ENCODE measurements at regions not wholly inside any gene's neighbourhood (a gene's known extent, or its start where the extent isn't known, plus 50 kb on each side); places are given as distances from the start of the nearest gene placed in this dataset.

GRCh38 chr2:223238301-223238700 is 186.3 kb downstream of the KCNE4 start:
- BruUV-seq (replicated peaks), result no TSS peak
- intact Hi-C loops (cut with micrococcal nuclease; ENCODE audit: unreplicated experiment), result no loop called here
- FAIRE-seq, result no peak
- H2AFZ ChIP-seq (ENCODE audit: control insufficient read depth, low read depth, low read length), result no peak overlapping the region
- SMC1A ChIA-PET (ENCODE audit: uncharacterized antibody, unreplicated experiment), result interaction anchor here (1.2 kb wide), 1 partner anchor 10 kb away, joined by 3 read pairs; no protein-coding TSS in a partner anchor
- H3K9me3 ChIP-seq (replicated peaks; ENCODE audit: control insufficient read depth, insufficient read depth, low read length), result no peaks in the 10 kb centered on the region
- no peaks in the 10 kb centered on the region for H3K36me3 ChIP-seq (ENCODE audit: control insufficient read depth in 2 of 2, insufficient read depth in 2 of 2, low read length in 1 of 2)
- RAD21 ChIA-PET (ENCODE audit: unreplicated experiment), result no interaction called here
- no peaks in the 10 kb centered on the region for H3K79me2 ChIP-seq (ENCODE audit: control insufficient read depth, insufficient read depth, low read length)
- H3K4me3 ChIP-seq, result no peak overlapping the region
- TF ChIP-seq, protein P1, sequence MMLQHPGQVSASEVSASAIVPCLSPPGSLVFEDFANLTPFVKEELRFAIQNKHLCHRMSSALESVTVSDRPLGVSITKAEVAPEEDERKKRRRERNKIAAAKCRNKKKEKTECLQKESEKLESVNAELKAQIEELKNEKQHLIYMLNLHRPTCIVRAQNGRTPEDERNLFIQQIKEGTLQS (IDR thresholded peaks at IDR 0.05; ENCODE audit: borderline replicate concordance, extremely low read depth, low read depth, low read length), result no peak
- TF ChIP-seq SP1 (IDR thresholded peaks at IDR 0.05; ENCODE audit: low read depth, low read length) (no peak), TCF12 (IDR thresholded peaks at IDR 0.05; ENCODE audit: low read depth, low read length) (no peak), DPF2 (IDR thresholded peaks at IDR 0.05) (no peak), SIX5 (IDR thresholded peaks at IDR 0.05; ENCODE audit: low read depth, low read length, severe bottlenecking) (no peak), CHD2 (IDR thresholded peaks at IDR 0.05; ENCODE audit: borderline replicate concordance, low read depth, low read length) (no peak), RFX5 (IDR thresholded peaks at IDR 0.05; ENCODE audit: low read depth, low read length) (no peak), WRNIP1 (IDR thresholded peaks at IDR 0.05; ENCODE audit: borderline replicate concordance, low read depth, low read length) (no peak), RCOR1 (conservative IDR thresholded peaks at IDR 0.05; ENCODE audit: low read depth, low read length) (no peak), TBL1XR1 (IDR thresholded peaks at IDR 0.05; ENCODE audit: low read depth, low read length) (no peak)
- no peak for ATAC-seq
- H3K4me2 ChIP-seq (ENCODE audit: control insufficient read depth, insufficient read depth), result no peak overlapping the region
- POLR2A ChIA-PET, result no interaction called here
- in situ Hi-C loops (cut with MboI), result no loop called here
- no peak overlapping the region for H3K27ac ChIP-seq (ENCODE audit: control insufficient read depth, insufficient read depth)
- CTCF ChIA-PET, result interaction anchor here (0.5 kb wide), 2 partner anchors 157 to 1180 kb away, joined by 3 read pairs; no protein-coding TSS in a partner anchor
- no peak for DNase-seq (ENCODE audit: low read depth, low spot score)
- no peaks in the 10 kb centered on the region for H3K27me3 ChIP-seq (replicated peaks in 1 of 2; ENCODE audit: control insufficient read depth in 2 of 2, insufficient read depth in 2 of 2, low read length in 1 of 2)
- no peaks in the 10 kb centered on the region for H3K4me1 ChIP-seq (ENCODE audit: control insufficient read depth, insufficient read depth, low read length)
- H4K20me1 ChIP-seq (ENCODE audit: control insufficient read depth, insufficient read depth), result no peaks in the 10 kb centered on the region
- H3K9ac ChIP-seq (ENCODE audit: control insufficient read depth, insufficient read depth, low read length), result no peak overlapping the region
- 0% methylated on average over 2 of the region's 2 CpGs for WGBS (ENCODE audit: insufficient coverage, insufficient replicate concordance, low lambda C conversion rate, missing lambda C conversion rate)

Measured in GM12878 (cell line).